HG02885 (cell line): ENCODE measurements at regions not wholly inside any gene's neighbourhood (a gene's known extent, or its start where the extent isn't known, plus 50 kb on each side); places are given as distances from the start of the nearest gene placed in this dataset.
"Not testable (repeated sequence)": the region's sequence is repeated elsewhere in the genome, so short reads cannot be mapped to it uniquely, and the experiment has no call there.

ENCODE experiments used
- ATAC-seq: cut with Tn5 transposase; IDR thresholded peaks from one replicate; pipeline ENCODE4 v1.9.1; 2021; ENCODE audit warnings: mild to moderate bottlenecking; ENCODE audit not compliant: unreplicated experiment, poor library complexity

GRCh38 chr1:188182063-188182462 lies 1353.3 kb downstream of the PLA2G4A start:
- ATAC-seq = not testable (repeated sequence)

GRCh38 chr1:188188317-188188716 lies 1359.6 kb downstream of the PLA2G4A start:
- ATAC-seq = no peak

- no peak for ATAC-seq
Measured at GRCh38 chr1:188194916-188195315, 1366.2 kb downstream of the PLA2G4A start.

- ATAC-seq = no peak
Measured at GRCh38 chr1:188218289-188218688, 1389.5 kb downstream of the PLA2G4A start.

- ATAC-seq = no peak
Measured at GRCh38 chr1:188220051-188220450, 1391.3 kb downstream of the PLA2G4A start.

- no peak for ATAC-seq
Measured at GRCh38 chr1:188224263-188224662, 1395.5 kb downstream of the PLA2G4A start.

- ATAC-seq = no peak
Measured at GRCh38 chr1:188225975-188226374, 1397.2 kb downstream of the PLA2G4A start.

- ATAC-seq = no peak
Measured at GRCh38 chr1:188228623-188229022, 1399.9 kb downstream of the PLA2G4A start.

- ATAC-seq = no peak
Measured at GRCh38 chr1:188237573-188238348, 1409.0 kb downstream of the PLA2G4A start.

GRCh38 chr1:188240772-188241406 lies 1412.1 kb downstream of the PLA2G4A start:
- no peak for ATAC-seq

GRCh38 chr1:188241629-188242028 lies 1412.9 kb downstream of the PLA2G4A start:
- ATAC-seq = no peak

- ATAC-seq = no peak
Measured at GRCh38 chr1:188243456-188243855, 1414.7 kb downstream of the PLA2G4A start.

- ATAC-seq = no peak
Measured at GRCh38 chr1:188244681-188245080, 1415.9 kb downstream of the PLA2G4A start.

- no peak for ATAC-seq
Measured at GRCh38 chr1:188247255-188247654, 1418.5 kb downstream of the PLA2G4A start.

GRCh38 chr1:188249811-188250210 lies 1421.1 kb downstream of the PLA2G4A start:
- ATAC-seq = no peak

GRCh38 chr1:188251036-188251435 lies 1422.3 kb downstream of the PLA2G4A start:
- no peak for ATAC-seq

GRCh38 chr1:188261849-188262248 lies 1433.1 kb downstream of the PLA2G4A start:
- no peak for ATAC-seq

- no peak for ATAC-seq
Measured at GRCh38 chr1:188269956-188270355, 1441.2 kb downstream of the PLA2G4A start.

- ATAC-seq = no peak
Measured at GRCh38 chr1:188270497-188270896, 1441.7 kb downstream of the PLA2G4A start.

- no peak for ATAC-seq
Measured at GRCh38 chr1:188277771-188278170, 1449.0 kb downstream of the PLA2G4A start.

- no peak for ATAC-seq
Measured at GRCh38 chr1:188281921-188282320, 1453.2 kb downstream of the PLA2G4A start.

GRCh38 chr1:188295157-188295556 lies 1466.4 kb downstream of the PLA2G4A start:
- no peak for ATAC-seq
